GM23338 (cell line): ENCODE measurements at regions not wholly inside any gene's neighbourhood (a gene's known extent, or its start where the extent isn't known, plus 50 kb on each side); places are given as distances from the start of the nearest gene placed in this dataset.

Experiments used
- ATAC-seq: fragments of 200-7000 bp; cut with Tn5 transposase; 3 replicates; pipeline ENCODE4 v1.9.1; 2020
- DNase-seq: peaks from one replicate; pipeline ENCODE4 v3.0.0-alpha.2; 2015; ENCODE audit warnings: low spot score
- H2AFZ ChIP-seq: fragments of 200-600 bp; sonication (generic); 2 replicates; pipeline ENCODE4 v1.8.0; 2016; ENCODE audit warnings: antibody characterized with exemption, mild to moderate bottlenecking, moderate library complexity
- H3F3A ChIP-seq: fragments of 200-600 bp; sonication (generic); replicated peaks from 2 replicates; pipeline ENCODE4 v1.8.0; 2017; ENCODE audit warnings: antibody characterized with exemption, mixed run types, low read depth
- H3K27ac ChIP-seq: fragments of 200-600 bp; sonication (generic); 2 replicates; pipeline ENCODE4 v1.6.1; 2016; ENCODE audit warnings: low read depth
- H3K27me3 ChIP-seq: fragments of 200-600 bp; sonication (generic); 2 replicates; pipeline ENCODE4 v1.8.0; 2016; ENCODE audit warnings: mild to moderate bottlenecking, mixed run types, moderate library complexity; ENCODE audit not compliant: insufficient read depth
- H3K36me3 ChIP-seq: fragments of 200-600 bp; sonication (generic); 2 replicates; pipeline ENCODE4 v1.8.0; 2016; ENCODE audit warnings: mild to moderate bottlenecking; ENCODE audit not compliant: insufficient read depth
- H3K4me1 ChIP-seq: fragments of 200-600 bp; sonication (generic); 2 replicates; pipeline ENCODE4 v1.8.0; 2016; ENCODE audit warnings: mild to moderate bottlenecking, moderate library complexity; ENCODE audit not compliant: insufficient read depth
- H3K4me2 ChIP-seq: fragments of 200-600 bp; sonication (generic); 2 replicates; pipeline ENCODE4 v1.7.1; 2017; ENCODE audit warnings: mixed run types
- H3K4me3 ChIP-seq: fragments of 200-600 bp; sonication (generic); 2 replicates; pipeline ENCODE4 v1.6.1; 2016; ENCODE audit warnings: mixed run types
- H3K79me2 ChIP-seq: fragments of 200-600 bp; sonication (generic); replicated peaks from 2 replicates; pipeline ENCODE4 v1.8.0; 2017; ENCODE audit warnings: mild to moderate bottlenecking; ENCODE audit not compliant: insufficient read depth
- H3K9me2 ChIP-seq: fragments of 200-600 bp; sonication (generic); 2 replicates; pipeline ENCODE4 v1.8.0; 2017; ENCODE audit not compliant: insufficient read depth
- H4K20me1 ChIP-seq: fragments of 200-600 bp; sonication (generic); replicated peaks from 2 replicates; pipeline ENCODE4 v1.8.0; 2017; ENCODE audit warnings: mild to moderate bottlenecking; ENCODE audit not compliant: insufficient read depth
- H3K27ac Mint-ChIP-seq: 2 replicates; pipeline ENCODE4 v1.8.0; 2020; ENCODE audit warnings: inconsistent platforms, mild to moderate bottlenecking, moderate library complexity, mixed read lengths
- H3K27me3 Mint-ChIP-seq: 3 replicates; pipeline ENCODE4 v1.8.0; 2022; ENCODE audit warnings: low read depth, mild to moderate bottlenecking, moderate library complexity, mixed read lengths, inconsistent platforms; ENCODE audit not compliant: insufficient read depth, poor library complexity
- H3K36me3 Mint-ChIP-seq: 3 replicates; pipeline ENCODE4 v1.8.0; 2021; ENCODE audit warnings: low read depth, mild to moderate bottlenecking, inconsistent platforms, moderate library complexity, mixed read lengths
- H3K4me1 Mint-ChIP-seq: 3 replicates; pipeline ENCODE4 v1.8.0; 2020; ENCODE audit warnings: mild to moderate bottlenecking, inconsistent platforms, mixed read lengths
- H3K4me3 Mint-ChIP-seq: 3 replicates; pipeline ENCODE4 v1.8.0; 2021; ENCODE audit warnings: moderate library complexity, mild to moderate bottlenecking, inconsistent platforms, mixed read lengths
- H3K9me3 Mint-ChIP-seq: 3 replicates; pipeline ENCODE4 v1.8.0; 2020; ENCODE audit warnings: moderate library complexity, mild to moderate bottlenecking, inconsistent platforms, mixed read lengths
- CREB1 ChIP-seq: fragments of 250-450 bp; sonication (Bioruptor Pico); IDR thresholded peaks from 2 replicates; pipeline ENCODE4 v1.5.0; 2020; ENCODE audit warnings: low read depth, mild to moderate bottlenecking, moderate library complexity
- JUNB ChIP-seq: IDR thresholded peaks from one replicate; pipeline ENCODE4 v1.6.1; 2016; ENCODE audit warnings: antibody characterized with exemption; ENCODE audit not compliant: unreplicated experiment
- NANOG ChIP-seq: IDR thresholded peaks from 2 replicates; pipeline ENCODE4 v1.6.1; 2016; ENCODE audit warnings: antibody characterized with exemption, borderline replicate concordance
- POLR2AphosphoS5 ChIP-seq: IDR thresholded peaks from 2 replicates; pipeline ENCODE4 v1.6.1; 2016; ENCODE audit warnings: antibody characterized with exemption, low read depth
- STAT1 ChIP-seq: IDR thresholded peaks from one replicate; pipeline ENCODE4 v1.6.1; 2016; ENCODE audit warnings: antibody characterized with exemption; ENCODE audit not compliant: unreplicated experiment
- ZNF331 ChIP-seq: fragments of 250-450 bp; sonication (Bioruptor Pico); IDR thresholded peaks from 2 replicates; pipeline ENCODE4 v1.5.0; 2020; ENCODE audit warnings: low read depth, mild to moderate bottlenecking, moderate library complexity
- TF ChIP-seq, protein P1 (sequence below), 2 experiments: fragments of 200-600 bp in 1 of 2; sonication (generic) in 1 of 2; conservative IDR thresholded peaks; 2 replicates each; pipeline versions ENCODE4 v1.5.1 to v1.6.1; 2016 to 2017; ENCODE audit warnings: antibody characterized with exemption in 2 of 2, low read depth in 2 of 2, mild to moderate bottlenecking in 2 of 2, moderate library complexity in 1 of 2

DNA sequence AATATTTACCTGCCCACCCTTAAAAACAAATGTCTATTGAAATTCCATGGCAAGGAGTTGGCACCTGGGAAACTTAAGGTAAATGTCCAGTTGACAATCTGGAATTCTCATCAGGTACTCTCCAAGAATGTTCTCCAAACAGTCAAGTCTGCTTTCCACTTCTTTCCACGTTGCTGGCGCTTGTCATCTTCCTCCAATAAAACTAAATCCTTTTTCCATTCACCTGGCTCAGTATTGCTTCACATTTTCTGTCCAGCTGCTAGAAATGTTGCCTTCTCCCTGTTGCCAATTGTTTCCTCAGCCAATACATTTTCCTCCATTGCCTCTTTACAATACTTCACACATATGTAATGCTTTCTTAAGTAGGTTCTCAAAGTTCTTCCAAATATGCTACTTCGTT lies 1288.1 kb upstream of the MAP3K7 start:
- peaks cover 3% of the 10 kb centered on the region; the same call in 1 of the 3 replicates for H3K36me3 Mint-ChIP-seq
- H3K9me3 Mint-ChIP-seq: no peaks in the 10 kb centered on the region
- H3K27me3 Mint-ChIP-seq: no peaks in the 10 kb centered on the region
- 0 out of 2 replicates have a peak, but pooled peaks cover 4% of the 10 kb centered on the region for H3K9me2 ChIP-seq
- H3K4me1 ChIP-seq: no peaks in the 10 kb centered on the region
- H4K20me1 ChIP-seq: no peaks in the 10 kb centered on the region
- H3K4me3 ChIP-seq: no peak overlapping the region
- no peak overlapping the region for H3K4me2 ChIP-seq
- H2AFZ ChIP-seq: no peak overlapping the region
- H3K27ac ChIP-seq: no peak overlapping the region
- no peaks in the 10 kb centered on the region for H3K27me3 ChIP-seq
- H3K4me1 Mint-ChIP-seq: no peaks in the 10 kb centered on the region
- H3K79me2 ChIP-seq: no peaks in the 10 kb centered on the region
- no peak overlapping the region; the same call in 1 of the 2 replicates for H3K27ac Mint-ChIP-seq
- H3K36me3 ChIP-seq: no peaks in the 10 kb centered on the region
- H3K4me3 Mint-ChIP-seq: no peak overlapping the region
- no peak for ATAC-seq
- DNase-seq: no peak
- no peaks in the 10 kb centered on the region for H3F3A ChIP-seq
- TF ChIP-seq ZNF331 (CRISPR knock-in tag) (no peak), STAT1 (no peak), JUNB (no peak), CREB1 (CRISPR knock-in tag) (no peak)
- TF ChIP-seq, protein P1, sequence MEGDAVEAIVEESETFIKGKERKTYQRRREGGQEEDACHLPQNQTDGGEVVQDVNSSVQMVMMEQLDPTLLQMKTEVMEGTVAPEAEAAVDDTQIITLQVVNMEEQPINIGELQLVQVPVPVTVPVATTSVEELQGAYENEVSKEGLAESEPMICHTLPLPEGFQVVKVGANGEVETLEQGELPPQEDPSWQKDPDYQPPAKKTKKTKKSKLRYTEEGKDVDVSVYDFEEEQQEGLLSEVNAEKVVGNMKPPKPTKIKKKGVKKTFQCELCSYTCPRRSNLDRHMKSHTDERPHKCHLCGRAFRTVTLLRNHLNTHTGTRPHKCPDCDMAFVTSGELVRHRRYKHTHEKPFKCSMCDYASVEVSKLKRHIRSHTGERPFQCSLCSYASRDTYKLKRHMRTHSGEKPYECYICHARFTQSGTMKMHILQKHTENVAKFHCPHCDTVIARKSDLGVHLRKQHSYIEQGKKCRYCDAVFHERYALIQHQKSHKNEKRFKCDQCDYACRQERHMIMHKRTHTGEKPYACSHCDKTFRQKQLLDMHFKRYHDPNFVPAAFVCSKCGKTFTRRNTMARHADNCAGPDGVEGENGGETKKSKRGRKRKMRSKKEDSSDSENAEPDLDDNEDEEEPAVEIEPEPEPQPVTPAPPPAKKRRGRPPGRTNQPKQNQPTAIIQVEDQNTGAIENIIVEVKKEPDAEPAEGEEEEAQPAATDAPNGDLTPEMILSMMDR (conservative IDR thresholded peaks at IDR 0.05; ENCODE audit: low read depth in 2 of 2): no peak

DNA sequence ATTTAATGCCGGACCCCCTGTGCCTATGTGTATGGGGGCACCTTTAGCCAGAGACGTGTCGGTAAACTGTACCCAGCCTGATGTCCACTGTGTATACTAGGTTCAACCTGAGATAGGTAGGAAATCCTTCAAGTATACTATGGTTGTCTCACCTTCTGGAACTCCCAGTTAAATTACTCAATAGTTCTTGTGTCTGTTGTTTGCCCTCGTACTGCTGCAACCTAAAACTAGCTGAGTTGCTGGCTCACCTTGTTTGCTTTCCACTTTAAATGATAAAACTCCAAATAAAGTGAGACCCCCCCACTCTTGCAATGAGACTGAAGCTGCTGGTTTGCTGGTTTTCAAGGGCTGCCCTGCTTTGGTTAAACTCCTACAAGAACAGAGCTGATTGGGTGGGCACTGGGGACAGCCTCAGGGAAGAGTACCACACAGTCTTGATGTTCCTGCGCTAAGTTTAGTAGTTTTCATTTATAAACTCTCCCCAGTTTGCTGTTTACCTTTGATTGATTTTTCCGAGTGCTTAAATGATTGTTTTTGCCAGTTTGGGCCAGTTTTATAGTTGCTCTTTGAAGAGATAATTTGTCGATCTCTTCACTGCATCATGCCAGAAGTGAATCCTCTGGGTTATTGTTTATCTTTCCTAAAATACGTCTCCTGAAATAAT lies 1281.8 kb upstream of the MAP3K7 start:
- Histone ChIP-seq H3K9me2 (peaks cover 4% of the 10 kb centered on the region; the same call in 1 of the 2 replicates), H3K36me3 (no peaks in the 10 kb centered on the region), H3K27me3 (no peaks in the 10 kb centered on the region), H4K20me1 (no peaks in the 10 kb centered on the region), H3K4me3 (no peak overlapping the region), H3K27ac (no peak overlapping the region), H3F3A (no peaks in the 10 kb centered on the region), H3K4me1 (no peaks in the 10 kb centered on the region), H3K79me2 (no peaks in the 10 kb centered on the region), H2AFZ (no peak overlapping the region), H3K4me2 (no peak overlapping the region)
- Mint-ChIP-seq H3K36me3 (peaks cover 3% of the 10 kb centered on the region; the same call in 1 of the 3 replicates), H3K27ac (no peak overlapping the region), H3K9me3 (no peaks in the 10 kb centered on the region), H3K27me3 (no peaks in the 10 kb centered on the region), H3K4me3 (no peak overlapping the region), H3K4me1 (no peaks in the 10 kb centered on the region)
- no peak for TF ChIP-seq CREB1 (CRISPR knock-in tag)
- DNase-seq (no peak), ATAC-seq (no peak)

DNA sequence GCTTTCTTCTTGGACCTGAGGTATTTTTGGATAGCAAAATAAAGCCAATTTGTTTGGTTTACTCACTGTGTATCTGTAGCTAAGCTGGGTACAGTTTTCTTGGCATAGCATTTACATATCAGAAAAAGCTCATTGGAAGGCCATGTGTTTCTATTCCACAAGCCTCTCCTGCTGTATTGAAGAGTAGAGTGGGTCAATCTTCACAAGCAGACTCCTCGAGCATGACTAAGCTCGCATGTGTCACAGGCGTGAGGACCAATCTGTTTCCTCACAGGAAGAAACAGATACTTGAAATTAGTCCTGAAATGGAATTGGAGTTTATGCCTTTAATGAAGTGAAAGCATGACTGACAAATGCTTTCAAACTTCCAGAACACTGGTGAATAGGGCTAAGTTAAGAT lies 1279.0 kb upstream of the MAP3K7 start:
- peak overlapping the region; percentile 57; the same call in 1 of the 2 replicates for H2AFZ ChIP-seq
- TF ChIP-seq, protein P1 (conservative IDR thresholded peaks at IDR 0.05; ENCODE audit: low read depth in 2 of 2): no peak
- TF ChIP-seq POLR2AphosphoS5 (no peak), CREB1 (CRISPR knock-in tag) (no peak), NANOG (no peak)

More for the DNA sequence above, 1279.0 kb upstream of the MAP3K7 start:
- Mint-ChIP-seq H3K9me3 (no peaks in the 10 kb centered on the region), H3K4me3 (no peak overlapping the region), H3K27ac (no peak overlapping the region), H3K36me3 (no peaks in the 10 kb centered on the region), H3K27me3 (no peaks in the 10 kb centered on the region), H3K4me1 (no peaks in the 10 kb centered on the region; the same call in 2 of the 3 replicates)
- H3K27me3 ChIP-seq: no peaks in the 10 kb centered on the region
- H3F3A ChIP-seq: no peaks in the 10 kb centered on the region
- ATAC-seq (no peak), DNase-seq (no peak)
- H3K4me2 ChIP-seq: no peak overlapping the region
- no peaks in the 10 kb centered on the region for H3K36me3 ChIP-seq
- no peaks in the 10 kb centered on the region for H4K20me1 ChIP-seq
- no peak overlapping the region for H3K27ac ChIP-seq
- no peak overlapping the region for H3K4me3 ChIP-seq
- H3K9me2 ChIP-seq: no peaks in the 10 kb centered on the region; the same call in 1 of the 2 replicates
- H3K79me2 ChIP-seq: no peaks in the 10 kb centered on the region
- no peaks in the 10 kb centered on the region for H3K4me1 ChIP-seq
